NCI-H748 (cell line): ENCODE measurements at regions not wholly inside any gene's neighbourhood (a gene's known extent, or its start where the extent isn't known, plus 50 kb on each side); places are given as distances from the start of the nearest gene placed in this dataset.
A peak's percentile ranks its signal among the peaks of the same experiment; 100 is the strongest.
"Not testable (repeated sequence)": the region's sequence is repeated elsewhere in the genome, so short reads cannot be mapped to it uniquely, and the experiment has no call there.

ENCODE experiments used
- DNase-seq: peaks from one replicate; lab custom pipeline; 2025; ENCODE audit not compliant: unreplicated experiment; lab: John Stamatoyannopoulos, UW

- peak; percentile 73 for DNase-seq
Observed at GRCh38 chr6:97669191-97670031, 386.4 kb upstream of the MMS22L start.

DNA sequence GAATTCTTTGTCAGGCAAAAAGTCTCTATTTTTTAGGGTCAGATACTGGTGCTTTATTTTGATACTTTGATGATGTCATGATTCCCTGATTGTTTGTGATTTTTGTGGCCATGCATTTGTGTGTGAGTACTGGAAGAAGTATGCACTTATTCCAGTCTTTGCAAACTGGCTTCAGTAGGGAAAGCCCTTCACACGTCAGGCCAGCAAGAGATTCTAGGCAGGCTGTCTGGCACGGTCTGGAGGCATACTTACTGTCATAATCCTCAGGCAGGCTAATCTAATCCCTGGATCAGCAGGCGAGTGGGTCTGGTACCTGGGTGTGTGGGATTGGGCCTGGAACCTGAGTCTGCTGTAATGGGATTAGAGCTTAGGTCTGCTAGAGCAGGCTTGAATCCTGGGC, 391.8 kb upstream of the MMS22L start:
- no peak for DNase-seq

DNA sequence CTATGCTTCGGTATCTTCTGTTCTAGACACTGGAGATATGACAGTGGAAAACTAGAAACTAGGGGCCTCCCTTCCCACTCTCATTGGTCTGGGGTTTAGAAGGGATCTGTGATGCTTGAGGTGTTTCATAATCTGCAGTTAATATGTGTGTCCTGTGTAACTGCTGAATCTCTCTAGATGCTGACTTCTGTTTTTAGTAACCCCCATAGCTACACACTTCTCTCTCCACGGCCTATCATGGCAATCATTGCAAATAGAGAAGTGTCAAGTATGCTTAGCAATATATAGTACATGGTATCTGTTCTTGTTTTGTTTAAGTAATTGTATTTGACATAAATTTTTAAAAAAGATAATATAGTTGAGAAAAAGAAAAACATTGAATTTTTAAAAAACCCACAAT, 394.6 kb upstream of the MMS22L start:
- no peak for DNase-seq

DNA sequence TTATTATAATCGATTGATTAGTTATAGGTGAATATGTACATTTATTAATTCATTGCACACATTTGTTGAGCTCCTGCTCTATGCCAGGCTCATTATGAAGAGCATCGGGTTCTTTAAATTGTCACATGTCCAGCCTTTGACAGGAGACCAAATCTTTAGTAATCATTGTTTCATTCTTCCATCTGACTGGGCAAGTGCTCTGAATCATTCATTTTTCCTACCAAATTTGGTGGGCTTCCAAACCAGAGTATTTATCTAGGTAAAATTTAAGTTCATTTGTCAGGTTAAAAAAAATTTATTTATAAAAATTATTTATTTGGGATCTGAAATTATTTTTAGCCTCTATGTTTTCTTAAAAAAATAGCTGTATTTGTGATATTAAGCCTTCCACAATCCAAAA, 404.9 kb upstream of the MMS22L start:
- no peak for DNase-seq

DNA sequence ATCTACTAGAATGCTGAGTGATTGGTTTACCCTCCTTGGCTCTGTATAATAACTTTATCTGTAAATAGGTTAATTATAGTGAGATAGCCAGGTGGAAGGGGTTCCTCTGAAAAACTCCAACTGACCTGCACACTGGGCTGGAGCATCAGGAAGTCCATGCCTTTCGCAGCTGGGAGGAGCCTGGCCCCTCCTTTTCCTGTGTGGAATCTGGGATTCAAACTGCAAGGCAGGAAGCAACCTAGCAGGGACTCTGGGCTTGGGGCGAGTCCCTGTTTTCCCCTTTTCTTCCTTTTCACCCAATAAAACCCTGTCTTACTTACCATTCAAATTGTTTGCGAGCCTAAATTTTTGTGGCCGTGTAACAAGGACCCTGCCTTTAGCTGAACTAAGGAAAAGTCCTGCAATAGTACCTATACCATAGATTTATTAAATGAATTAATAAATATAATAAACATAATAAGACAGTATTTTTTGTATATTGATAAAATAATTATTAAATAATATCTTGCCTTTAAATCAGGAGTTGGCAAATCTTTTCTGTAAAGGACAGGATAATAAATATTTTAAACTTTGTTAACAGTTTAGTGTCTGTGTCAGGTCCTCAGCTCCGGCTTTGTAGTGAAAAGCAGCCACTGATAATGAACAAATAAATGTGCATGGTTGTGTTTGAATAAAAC, 406.2 kb upstream of the MMS22L start:
- DNase-seq = peak; percentile 42

DNA sequence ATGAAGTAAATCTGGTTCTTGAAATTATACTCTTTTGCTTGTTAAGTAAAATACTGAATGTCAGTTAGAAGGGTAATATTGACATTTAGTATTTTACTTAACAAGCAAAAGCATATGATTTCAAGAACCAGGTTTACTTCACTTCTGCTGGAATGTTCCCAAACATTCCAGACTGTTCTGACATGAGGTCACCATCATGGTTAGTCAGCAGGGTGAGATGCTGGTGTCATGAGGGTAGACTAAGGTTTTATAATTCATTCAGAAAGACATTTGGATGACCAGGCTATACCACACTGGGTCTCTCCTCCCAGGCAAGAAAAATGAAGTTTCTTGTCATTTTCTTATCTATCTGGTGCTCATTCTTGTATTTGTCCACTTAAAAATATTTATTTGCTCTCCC, 414.4 kb upstream of the MMS22L start:
- no peak for DNase-seq

DNA sequence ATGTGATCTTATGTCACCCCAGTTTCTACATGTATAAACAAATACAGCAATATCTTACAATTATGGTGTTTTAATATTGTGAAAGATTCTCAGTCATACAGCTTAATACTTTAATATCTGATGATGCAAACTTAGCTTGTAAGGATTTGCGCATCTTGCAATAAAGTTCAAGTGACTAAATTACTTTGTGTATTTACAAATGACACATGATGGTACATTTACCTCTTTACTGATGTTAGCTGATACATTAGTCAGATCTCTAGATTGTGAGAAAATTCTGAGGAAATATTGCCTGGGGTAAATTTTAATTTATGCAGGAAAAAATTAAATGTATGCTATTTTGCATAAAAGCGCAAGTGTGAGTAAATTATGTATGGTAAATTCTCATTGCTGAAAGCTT, 418.8 kb upstream of the MMS22L start:
- no peak for DNase-seq

- DNase-seq = no peak
Observed at GRCh38 chr6:97702248-97702647, 419.2 kb upstream of the MMS22L start.

GRCh38 chr6:97703661-97704060, 420.6 kb upstream of the MMS22L start:
- DNase-seq = peak; percentile 5

- peak; percentile 43 for DNase-seq
Observed at GRCh38 chr6:97705568-97705967, 422.6 kb upstream of the MMS22L start.

DNA sequence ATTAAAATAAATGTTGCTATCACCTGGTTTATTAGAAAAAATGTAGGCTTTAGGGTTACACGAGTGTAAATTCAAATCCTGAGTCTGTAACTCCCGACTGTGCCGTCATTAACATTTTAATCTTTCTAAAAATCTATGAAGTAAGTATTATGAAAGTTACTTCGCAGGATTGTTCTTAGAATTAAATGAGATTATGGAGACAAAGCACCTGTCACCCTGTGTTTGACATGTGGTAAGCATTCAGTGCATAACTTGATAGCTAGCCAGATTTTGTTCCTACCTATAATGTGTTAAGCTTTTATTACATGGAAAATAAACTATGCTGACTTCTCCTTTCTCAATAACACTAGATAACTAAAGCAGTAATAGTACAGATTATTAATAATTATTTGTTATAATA, 429.7 kb upstream of the MMS22L start:
- DNase-seq = no peak

DNA sequence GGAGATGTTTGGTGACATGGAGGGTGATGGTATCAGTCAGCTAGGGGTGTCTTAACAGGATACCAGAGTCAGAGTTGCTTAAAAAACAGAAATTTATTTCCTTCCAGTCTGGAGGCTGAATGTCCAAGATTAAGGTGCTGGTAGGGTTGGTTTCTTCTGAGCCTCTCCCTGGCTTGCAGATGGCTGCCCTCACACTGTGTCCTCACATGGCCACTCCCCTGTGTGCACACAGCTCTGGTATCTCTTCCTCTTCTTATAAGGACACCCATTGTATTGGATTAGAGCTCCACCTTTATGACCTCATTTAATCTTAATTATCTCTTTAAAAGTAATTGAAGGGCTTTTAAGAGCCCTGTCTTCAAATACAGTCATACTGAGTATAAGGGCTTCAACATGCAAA, 431.8 kb upstream of the MMS22L start:
- no peak for DNase-seq

DNA sequence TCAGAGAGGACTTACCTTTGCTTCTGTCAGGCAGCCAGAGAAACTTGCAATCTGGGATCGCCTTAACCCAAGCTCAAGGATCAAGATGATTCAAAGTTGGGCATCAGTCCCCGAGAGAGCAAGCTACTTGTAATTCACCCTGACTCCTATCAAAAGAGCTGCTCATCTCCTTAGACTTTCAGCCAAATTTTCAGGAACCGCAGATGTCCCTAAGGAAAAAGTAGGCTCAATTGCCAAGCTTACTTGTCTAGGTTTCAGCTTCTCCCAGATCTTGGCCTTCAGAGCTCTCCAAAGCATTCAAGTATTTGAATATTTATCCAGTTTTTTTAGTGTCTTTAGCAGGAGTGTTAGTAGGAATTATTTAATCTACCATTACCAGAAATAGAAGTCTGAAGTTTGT, 434.1 kb upstream of the MMS22L start:
- no peak for DNase-seq

DNA sequence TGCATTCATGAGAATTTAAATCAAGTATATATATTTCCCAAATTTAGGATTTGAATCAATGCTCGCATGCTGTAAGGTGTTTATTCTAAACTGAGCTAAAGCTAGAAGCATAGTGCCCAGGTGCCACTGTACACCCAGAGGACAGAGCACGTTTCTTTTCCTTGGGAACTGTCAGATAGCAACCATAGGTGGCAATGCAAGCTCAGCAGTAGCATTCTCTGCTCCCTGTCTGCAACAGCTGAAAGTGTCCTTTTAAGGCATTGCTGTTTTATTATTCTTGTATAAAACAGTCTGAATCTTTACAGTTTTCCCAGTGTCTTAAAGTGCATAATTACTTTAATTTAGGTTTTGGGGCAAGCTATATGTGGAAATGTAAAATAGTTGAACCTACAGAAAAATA, 443.4 kb upstream of the MMS22L start:
- peak; percentile 55 for DNase-seq

GRCh38 chr6:97732045-97732444, 449.0 kb upstream of the MMS22L start:
- peak; percentile 14 for DNase-seq

DNA sequence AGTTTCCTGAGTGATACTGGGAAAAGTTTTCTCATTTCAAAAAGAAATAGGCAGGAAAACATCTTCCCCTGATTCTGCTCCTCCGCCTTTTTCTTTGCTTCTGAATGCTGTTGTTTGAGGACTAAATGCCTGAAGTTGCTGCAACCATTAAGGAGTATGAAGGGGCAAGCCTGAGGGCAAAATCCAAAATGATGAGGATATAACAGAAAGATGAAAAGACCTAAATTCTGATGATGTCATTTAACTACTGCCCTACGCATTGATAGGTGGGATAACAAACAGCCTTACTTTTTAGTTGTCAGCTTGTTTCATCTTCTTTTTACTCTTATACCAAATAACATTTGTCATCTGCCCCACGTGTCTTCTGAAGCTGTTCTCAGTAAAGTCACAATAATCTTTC, 474.6 kb upstream of the MMS22L start:
- no peak for DNase-seq

GRCh38 chr6:97765461-97765860, 482.4 kb upstream of the MMS22L start:
- DNase-seq = no peak

DNA sequence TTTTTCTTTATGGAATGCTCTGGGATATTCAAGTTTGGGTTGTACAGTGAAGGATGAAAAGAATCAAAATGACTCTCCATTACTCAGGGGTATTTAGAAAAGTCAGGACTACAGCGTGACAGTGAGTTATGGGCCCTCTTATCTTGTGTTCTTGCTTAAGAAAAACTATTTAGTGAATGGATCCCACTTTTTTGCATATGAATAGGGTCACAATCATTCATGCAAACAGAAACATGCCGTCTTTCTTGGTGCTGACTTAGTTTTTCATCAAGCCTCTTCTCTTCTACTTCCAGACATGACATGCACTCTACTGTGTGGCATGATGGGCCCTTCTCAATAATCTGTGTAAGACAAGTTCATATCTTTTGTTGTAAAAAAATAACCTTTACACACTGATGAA, 488.4 kb upstream of the MMS22L start:
- DNase-seq = no peak

- no peak for DNase-seq
Observed at GRCh38 chr6:97775012-97775411, 492.0 kb upstream of the MMS22L start.

DNA sequence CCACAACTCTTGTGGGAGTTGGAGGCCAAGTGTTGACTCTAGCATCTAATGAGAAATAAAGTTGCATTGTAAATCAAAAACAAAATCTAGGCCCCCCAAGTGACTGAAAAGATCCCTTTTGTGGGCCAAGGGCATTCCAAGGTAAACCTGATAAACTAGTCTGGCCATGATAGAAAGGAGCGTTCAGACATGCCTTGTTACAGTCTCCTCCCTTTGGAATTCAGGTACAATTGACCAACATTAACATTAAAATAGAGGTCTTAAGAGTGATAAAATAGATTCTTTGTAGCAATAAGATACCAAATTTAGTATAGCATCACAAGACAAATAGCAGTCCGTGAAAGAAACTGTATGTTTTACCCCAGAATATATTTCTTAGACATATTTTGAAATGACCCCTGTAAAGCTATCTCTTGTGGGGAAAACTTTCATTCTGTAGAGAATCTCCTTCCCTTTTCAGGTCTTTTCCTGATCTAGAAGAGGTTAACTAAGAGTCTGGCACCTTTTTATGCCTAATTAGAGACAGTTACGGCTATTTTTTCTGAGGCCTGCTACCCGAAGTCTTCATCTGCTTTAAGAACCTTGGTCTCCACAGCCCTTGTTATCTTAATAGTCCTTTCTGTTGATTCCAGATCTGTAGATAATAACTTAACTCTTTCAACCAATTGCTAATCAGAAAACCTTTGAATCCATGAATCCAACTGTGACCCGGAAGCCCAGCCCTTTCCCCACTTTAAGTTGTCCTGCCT, 495.4 kb upstream of the MMS22L start:
- DNase-seq = no peak

DNA sequence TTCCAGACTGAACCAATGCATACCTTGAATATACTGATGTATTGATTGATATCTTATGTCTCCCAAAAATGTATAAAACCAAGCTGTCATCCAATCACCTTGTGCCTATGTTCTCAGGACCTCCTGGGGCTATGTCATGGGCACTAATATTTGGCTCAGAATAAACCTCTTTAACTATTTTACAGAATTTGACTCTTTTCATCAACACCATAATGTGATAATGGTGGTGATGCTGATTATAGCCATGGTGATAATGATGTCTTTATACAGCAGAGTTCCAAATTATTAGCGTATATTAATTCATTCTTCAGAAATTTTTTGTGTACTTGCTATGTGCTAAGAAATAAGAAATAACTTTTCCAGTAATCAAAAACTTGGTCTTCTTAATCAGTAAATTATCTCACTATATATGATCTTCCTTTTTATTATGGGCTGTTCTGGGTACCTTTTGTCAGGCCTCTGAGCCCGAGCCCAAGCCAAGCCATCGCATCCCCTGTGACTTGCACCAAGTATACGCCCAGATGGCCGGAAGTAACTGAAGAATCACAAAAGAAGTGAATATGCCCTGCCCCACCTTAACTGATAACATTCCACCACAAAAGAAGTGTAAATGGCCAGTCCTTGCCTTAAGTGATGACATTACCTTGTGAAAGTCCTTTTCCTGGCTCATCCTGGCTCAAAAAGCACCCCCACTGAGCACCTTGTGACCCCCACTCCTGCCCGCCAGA, 496.2 kb upstream of the MMS22L start:
- DNase-seq = not testable (repeated sequence)
